HEK293 (cell line): ENCODE measurements at regions not wholly inside any gene's neighbourhood (a gene's known extent, or its start where the extent isn't known, plus 50 kb on each side); places are given as distances from the start of the nearest gene placed in this dataset.

Experiments
- GLI4 ChIP-seq: fragments of 450-650 bp; formaldehyde crosslinking; IDR thresholded peaks from 2 replicates; pipeline ENCODE4 v1.5.1; 2016; ENCODE audit warnings: missing biosample characterization, missing genetic modification characterization
- PRDM1 ChIP-seq: fragments of 450-650 bp; formaldehyde crosslinking; IDR thresholded peaks from 2 replicates; pipeline ENCODE4; 2016; ENCODE audit warnings: missing biosample characterization, missing genetic modification characterization
- SETDB1 ChIP-seq: IDR thresholded peaks from one replicate; pipeline ENCODE4 v1.6.1; 2017; ENCODE audit warnings: mild to moderate bottlenecking, low read length, moderate library complexity, mixed read lengths; ENCODE audit not compliant: insufficient read length
- WT1 ChIP-seq: fragments of 450-650 bp; formaldehyde crosslinking; IDR thresholded peaks from 2 replicates; pipeline ENCODE4 v1.5.1; 2016; ENCODE audit warnings: missing biosample characterization, missing genetic modification characterization
- YY1 ChIP-seq: fragments of 450-650 bp; formaldehyde crosslinking; IDR thresholded peaks from 2 replicates; pipeline ENCODE4 v1.5.1; 2018; ENCODE audit warnings: missing biosample characterization, missing genetic modification characterization
- ZNF112 ChIP-seq: fragments of 450-650 bp; formaldehyde crosslinking; IDR thresholded peaks from 2 replicates; pipeline ENCODE4 v1.5.0; 2017; ENCODE audit warnings: missing biosample characterization, missing genetic modification characterization
- ZNF266 ChIP-seq: fragments of 450-650 bp; formaldehyde crosslinking; IDR thresholded peaks from 2 replicates; pipeline ENCODE4 v1.5.1; 2016; ENCODE audit warnings: missing biosample characterization, missing genetic modification characterization, low read depth
- ZNF292 ChIP-seq: fragments of 450-650 bp; formaldehyde crosslinking; IDR thresholded peaks from 2 replicates; pipeline ENCODE4 v1.5.1; 2016; ENCODE audit warnings: low read depth, missing biosample characterization, missing genetic modification characterization, borderline replicate concordance
- ZNF350 ChIP-seq: fragments of 450-650 bp; formaldehyde crosslinking; IDR thresholded peaks from 2 replicates; pipeline ENCODE4 v1.5.0; 2017; ENCODE audit warnings: missing biosample characterization, mild to moderate bottlenecking, missing genetic modification characterization
- ZNF394 ChIP-seq: fragments of 450-650 bp; formaldehyde crosslinking; IDR thresholded peaks from 2 replicates; pipeline ENCODE4 v1.5.1; 2016; ENCODE audit warnings: missing biosample characterization, missing genetic modification characterization, mild to moderate bottlenecking, moderate library complexity, borderline replicate concordance
- ZNF404 ChIP-seq: fragments of 450-650 bp; formaldehyde crosslinking; IDR thresholded peaks from 2 replicates; pipeline ENCODE4 v1.5.1; 2017; ENCODE audit warnings: missing biosample characterization, missing genetic modification characterization
- ZNF514 ChIP-seq: fragments of 450-650 bp; formaldehyde crosslinking; IDR thresholded peaks from 2 replicates; pipeline ENCODE4 v1.5.1; 2016; ENCODE audit warnings: missing biosample characterization, missing genetic modification characterization
- ZNF560 ChIP-seq: fragments of 450-650 bp; formaldehyde crosslinking; IDR thresholded peaks from 2 replicates; pipeline ENCODE4 v1.5.1; 2017; ENCODE audit warnings: missing biosample characterization, missing genetic modification characterization, borderline replicate concordance
- ZNF596 ChIP-seq: fragments of 450-650 bp; IDR thresholded peaks from 2 replicates; pipeline ENCODE4 v1.5.0; 2018; ENCODE audit warnings: missing biosample characterization, mild to moderate bottlenecking, missing genetic modification characterization, moderate library complexity
- ZNF654 ChIP-seq: fragments of 450-650 bp; formaldehyde crosslinking; IDR thresholded peaks from 2 replicates; pipeline ENCODE4 v1.5.1; 2016; ENCODE audit warnings: low read depth, missing biosample characterization, missing genetic modification characterization
- ZNF660 ChIP-seq: fragments of 450-650 bp; IDR thresholded peaks from 2 replicates; pipeline ENCODE4 v1.5.1; 2018; ENCODE audit warnings: missing biosample characterization, mild to moderate bottlenecking, missing genetic modification characterization
- ZNF664 ChIP-seq: fragments of 450-650 bp; formaldehyde crosslinking; IDR thresholded peaks from 2 replicates; pipeline ENCODE4 v1.5.1; 2016; ENCODE audit warnings: missing biosample characterization, missing genetic modification characterization
- ZNF837 ChIP-seq: fragments of 450-650 bp; formaldehyde crosslinking; IDR thresholded peaks from 2 replicates; pipeline ENCODE4 v1.5.1; 2016; ENCODE audit warnings: missing biosample characterization, missing genetic modification characterization
- ZXDB ChIP-seq: fragments of 450-650 bp; formaldehyde crosslinking; IDR thresholded peaks from 2 replicates; pipeline ENCODE4 v1.5.1; 2016; ENCODE audit warnings: missing biosample characterization, missing genetic modification characterization
- TF ChIP-seq, protein P1 (sequence below): fragments of 450-650 bp; formaldehyde crosslinking; conservative IDR thresholded peaks from 2 replicates; pipeline ENCODE4 v1.5.1; 2016; ENCODE audit warnings: low read depth, missing biosample characterization, missing genetic modification characterization
- TF ChIP-seq, protein P2 (sequence below): fragments of 450-650 bp; formaldehyde crosslinking; IDR thresholded peaks from 2 replicates; pipeline ENCODE4 v1.5.1; 2016; ENCODE audit warnings: missing biosample characterization, missing genetic modification characterization
- TF ChIP-seq, protein P3 (sequence below): fragments of 450-650 bp; formaldehyde crosslinking; IDR thresholded peaks from 2 replicates; pipeline ENCODE4 v1.5.1; 2016; ENCODE audit warnings: missing biosample characterization, missing genetic modification characterization
- TF ChIP-seq, protein P4 (sequence below): fragments of 450-650 bp; formaldehyde crosslinking; IDR thresholded peaks from 2 replicates; pipeline ENCODE4 v1.5.1; 2016; ENCODE audit warnings: missing biosample characterization, missing genetic modification characterization
- TF ChIP-seq, protein P5 (sequence below): fragments of 450-650 bp; formaldehyde crosslinking; IDR thresholded peaks from 2 replicates; pipeline ENCODE4 v1.5.1; 2017; ENCODE audit warnings: missing biosample characterization, missing genetic modification characterization
- TF ChIP-seq, protein P6 (sequence below): fragments of 450-650 bp; formaldehyde crosslinking; IDR thresholded peaks from 2 replicates; pipeline ENCODE4 v1.5.1; 2016; ENCODE audit warnings: missing biosample characterization, missing genetic modification characterization, borderline replicate concordance

DNA sequence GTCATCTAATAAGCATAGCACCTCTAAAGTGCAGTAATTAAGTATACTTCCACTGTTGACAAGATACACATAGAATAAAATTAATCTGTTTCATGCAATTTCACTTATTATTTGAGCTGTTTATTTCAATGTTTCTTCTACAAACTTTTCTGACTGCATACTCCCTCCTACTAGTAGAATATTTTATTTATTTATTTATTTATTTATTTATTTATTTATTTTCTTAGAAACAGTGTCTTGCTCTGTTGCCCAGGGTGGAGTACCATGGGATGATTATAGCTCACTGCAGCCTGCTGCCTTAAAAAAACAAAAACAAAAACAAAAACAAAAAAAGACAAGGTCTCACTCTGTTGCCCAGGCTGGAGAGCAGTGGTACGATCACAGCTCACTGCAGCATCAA, 68.4 kb upstream of the KITLG start (continued):
- TF ChIP-seq, protein P1, sequence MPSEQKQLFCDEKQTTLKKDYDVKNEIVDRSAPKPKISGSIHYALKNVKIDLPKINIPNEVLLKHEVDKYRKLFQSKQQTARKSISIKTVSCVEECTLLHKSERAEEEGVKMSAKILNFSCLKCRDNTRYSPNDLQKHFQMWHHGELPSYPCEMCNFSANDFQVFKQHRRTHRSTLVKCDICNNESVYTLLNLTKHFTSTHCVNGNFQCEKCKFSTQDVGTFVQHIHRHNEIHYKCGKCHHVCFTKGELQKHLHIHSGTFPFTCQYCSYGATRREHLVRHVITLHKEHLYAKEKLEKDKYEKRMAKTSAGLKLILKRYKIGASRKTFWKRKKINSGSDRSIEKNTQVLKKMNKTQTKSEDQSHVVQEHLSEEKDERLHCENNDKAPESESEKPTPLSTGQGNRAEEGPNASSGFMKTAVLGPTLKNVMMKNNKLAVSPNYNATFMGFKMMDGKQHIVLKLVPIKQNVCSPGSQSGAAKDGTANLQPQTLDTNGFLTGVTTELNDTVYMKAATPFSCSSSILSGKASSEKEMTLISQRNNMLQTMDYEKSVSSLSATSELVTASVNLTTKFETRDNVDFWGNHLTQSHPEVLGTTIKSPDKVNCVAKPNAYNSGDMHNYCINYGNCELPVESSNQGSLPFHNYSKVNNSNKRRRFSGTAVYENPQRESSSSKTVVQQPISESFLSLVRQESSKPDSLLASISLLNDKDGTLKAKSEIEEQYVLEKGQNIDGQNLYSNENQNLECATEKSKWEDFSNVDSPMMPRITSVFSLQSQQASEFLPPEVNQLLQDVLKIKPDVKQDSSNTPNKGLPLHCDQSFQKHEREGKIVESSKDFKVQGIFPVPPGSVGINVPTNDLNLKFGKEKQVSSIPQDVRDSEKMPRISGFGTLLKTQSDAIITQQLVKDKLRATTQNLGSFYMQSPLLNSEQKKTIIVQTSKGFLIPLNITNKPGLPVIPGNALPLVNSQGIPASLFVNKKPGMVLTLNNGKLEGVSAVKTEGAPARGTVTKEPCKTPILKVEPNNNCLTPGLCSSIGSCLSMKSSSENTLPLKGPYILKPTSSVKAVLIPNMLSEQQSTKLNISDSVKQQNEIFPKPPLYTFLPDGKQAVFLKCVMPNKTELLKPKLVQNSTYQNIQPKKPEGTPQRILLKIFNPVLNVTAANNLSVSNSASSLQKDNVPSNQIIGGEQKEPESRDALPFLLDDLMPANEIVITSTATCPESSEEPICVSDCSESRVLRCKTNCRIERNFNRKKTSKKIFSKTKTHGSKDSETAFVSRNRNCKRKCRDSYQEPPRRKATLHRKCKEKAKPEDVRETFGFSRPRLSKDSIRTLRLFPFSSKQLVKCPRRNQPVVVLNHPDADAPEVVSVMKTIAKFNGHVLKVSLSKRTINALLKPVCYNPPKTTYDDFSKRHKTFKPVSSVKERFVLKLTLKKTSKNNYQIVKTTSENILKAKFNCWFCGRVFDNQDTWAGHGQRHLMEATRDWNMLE (tag by site-specific recombination), result peak; percentile 90
- TF ChIP-seq ZNF112 (no peak), ZNF654 (tag by site-specific recombination) (peak; percentile 42), ZNF350 (tag by site-specific recombination) (no peak), YY1 (no peak), ZNF394 (tag by site-specific recombination) (peak; percentile 93), ZNF292 (tag by site-specific recombination) (peak; percentile 58; the same call in 1 of the 2 replicates), ZNF266 (tag by site-specific recombination) (peak; percentile 80), ZNF664 (0 out of 2 replicates have a peak, but pooled peaks have one; percentile 27), GLI4 (no peak), ZNF560 (peak; percentile 82), ZNF837 (tag by site-specific recombination) (no peak), PRDM1 (tag by site-specific recombination) (no peak), ZNF514 (tag by site-specific recombination) (0 out of 2 replicates have a peak, but pooled peaks have one; percentile 39), ZNF596 (tag by site-specific recombination) (no peak), ZNF660 (tag by site-specific recombination) (no peak), SETDB1 (no peak), WT1 (tag by site-specific recombination) (no peak), ZXDB (tag by site-specific recombination) (peak; percentile 64; the same call in 1 of the 2 replicates), ZNF404 (tag by site-specific recombination) (peak; percentile 64; the same call in 1 of the 2 replicates)
- TF ChIP-seq, protein P2, sequence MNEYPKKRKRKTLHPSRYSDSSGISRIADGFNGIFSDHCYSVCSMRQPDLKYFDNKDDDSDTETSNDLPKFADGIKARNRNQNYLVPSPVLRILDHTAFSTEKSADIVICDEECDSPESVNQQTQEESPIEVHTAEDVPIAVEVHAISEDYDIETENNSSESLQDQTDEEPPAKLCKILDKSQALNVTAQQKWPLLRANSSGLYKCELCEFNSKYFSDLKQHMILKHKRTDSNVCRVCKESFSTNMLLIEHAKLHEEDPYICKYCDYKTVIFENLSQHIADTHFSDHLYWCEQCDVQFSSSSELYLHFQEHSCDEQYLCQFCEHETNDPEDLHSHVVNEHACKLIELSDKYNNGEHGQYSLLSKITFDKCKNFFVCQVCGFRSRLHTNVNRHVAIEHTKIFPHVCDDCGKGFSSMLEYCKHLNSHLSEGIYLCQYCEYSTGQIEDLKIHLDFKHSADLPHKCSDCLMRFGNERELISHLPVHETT, result no peak
- TF ChIP-seq, protein P3, sequence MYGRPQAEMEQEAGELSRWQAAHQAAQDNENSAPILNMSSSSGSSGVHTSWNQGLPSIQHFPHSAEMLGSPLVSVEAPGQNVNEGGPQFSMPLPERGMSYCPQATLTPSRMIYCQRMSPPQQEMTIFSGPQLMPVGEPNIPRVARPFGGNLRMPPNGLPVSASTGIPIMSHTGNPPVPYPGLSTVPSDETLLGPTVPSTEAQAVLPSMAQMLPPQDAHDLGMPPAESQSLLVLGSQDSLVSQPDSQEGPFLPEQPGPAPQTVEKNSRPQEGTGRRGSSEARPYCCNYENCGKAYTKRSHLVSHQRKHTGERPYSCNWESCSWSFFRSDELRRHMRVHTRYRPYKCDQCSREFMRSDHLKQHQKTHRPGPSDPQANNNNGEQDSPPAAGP (tag by site-specific recombination), result no peak
- TF ChIP-seq, protein P4, sequence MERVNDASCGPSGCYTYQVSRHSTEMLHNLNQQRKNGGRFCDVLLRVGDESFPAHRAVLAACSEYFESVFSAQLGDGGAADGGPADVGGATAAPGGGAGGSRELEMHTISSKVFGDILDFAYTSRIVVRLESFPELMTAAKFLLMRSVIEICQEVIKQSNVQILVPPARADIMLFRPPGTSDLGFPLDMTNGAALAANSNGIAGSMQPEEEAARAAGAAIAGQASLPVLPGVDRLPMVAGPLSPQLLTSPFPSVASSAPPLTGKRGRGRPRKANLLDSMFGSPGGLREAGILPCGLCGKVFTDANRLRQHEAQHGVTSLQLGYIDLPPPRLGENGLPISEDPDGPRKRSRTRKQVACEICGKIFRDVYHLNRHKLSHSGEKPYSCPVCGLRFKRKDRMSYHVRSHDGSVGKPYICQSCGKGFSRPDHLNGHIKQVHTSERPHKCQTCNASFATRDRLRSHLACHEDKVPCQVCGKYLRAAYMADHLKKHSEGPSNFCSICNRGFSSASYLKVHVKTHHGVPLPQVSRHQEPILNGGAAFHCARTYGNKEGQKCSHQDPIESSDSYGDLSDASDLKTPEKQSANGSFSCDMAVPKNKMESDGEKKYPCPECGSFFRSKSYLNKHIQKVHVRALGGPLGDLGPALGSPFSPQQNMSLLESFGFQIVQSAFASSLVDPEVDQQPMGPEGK (tag by site-specific recombination), result no peak
- TF ChIP-seq, protein P5, sequence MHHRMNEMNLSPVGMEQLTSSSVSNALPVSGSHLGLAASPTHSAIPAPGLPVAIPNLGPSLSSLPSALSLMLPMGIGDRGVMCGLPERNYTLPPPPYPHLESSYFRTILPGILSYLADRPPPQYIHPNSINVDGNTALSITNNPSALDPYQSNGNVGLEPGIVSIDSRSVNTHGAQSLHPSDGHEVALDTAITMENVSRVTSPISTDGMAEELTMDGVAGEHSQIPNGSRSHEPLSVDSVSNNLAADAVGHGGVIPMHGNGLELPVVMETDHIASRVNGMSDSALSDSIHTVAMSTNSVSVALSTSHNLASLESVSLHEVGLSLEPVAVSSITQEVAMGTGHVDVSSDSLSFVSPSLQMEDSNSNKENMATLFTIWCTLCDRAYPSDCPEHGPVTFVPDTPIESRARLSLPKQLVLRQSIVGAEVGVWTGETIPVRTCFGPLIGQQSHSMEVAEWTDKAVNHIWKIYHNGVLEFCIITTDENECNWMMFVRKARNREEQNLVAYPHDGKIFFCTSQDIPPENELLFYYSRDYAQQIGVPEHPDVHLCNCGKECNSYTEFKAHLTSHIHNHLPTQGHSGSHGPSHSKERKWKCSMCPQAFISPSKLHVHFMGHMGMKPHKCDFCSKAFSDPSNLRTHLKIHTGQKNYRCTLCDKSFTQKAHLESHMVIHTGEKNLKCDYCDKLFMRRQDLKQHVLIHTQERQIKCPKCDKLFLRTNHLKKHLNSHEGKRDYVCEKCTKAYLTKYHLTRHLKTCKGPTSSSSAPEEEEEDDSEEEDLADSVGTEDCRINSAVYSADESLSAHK (tag by site-specific recombination), result no peak
- TF ChIP-seq, protein P6, sequence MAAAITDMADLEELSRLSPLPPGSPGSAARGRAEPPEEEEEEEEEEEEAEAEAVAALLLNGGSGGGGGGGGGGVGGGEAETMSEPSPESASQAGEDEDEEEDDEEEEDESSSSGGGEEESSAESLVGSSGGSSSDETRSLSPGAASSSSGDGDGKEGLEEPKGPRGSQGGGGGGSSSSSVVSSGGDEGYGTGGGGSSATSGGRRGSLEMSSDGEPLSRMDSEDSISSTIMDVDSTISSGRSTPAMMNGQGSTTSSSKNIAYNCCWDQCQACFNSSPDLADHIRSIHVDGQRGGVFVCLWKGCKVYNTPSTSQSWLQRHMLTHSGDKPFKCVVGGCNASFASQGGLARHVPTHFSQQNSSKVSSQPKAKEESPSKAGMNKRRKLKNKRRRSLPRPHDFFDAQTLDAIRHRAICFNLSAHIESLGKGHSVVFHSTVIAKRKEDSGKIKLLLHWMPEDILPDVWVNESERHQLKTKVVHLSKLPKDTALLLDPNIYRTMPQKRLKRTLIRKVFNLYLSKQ (tag by site-specific recombination), result peak; percentile 71; the same call in 1 of the 2 replicates
